Neural progenitor cell (in vitro differentiated cells): ENCODE measurements at regions not wholly inside any gene's neighbourhood (a gene's known extent, or its start where the extent isn't known, plus 50 kb on each side); places are given as distances from the start of the nearest gene placed in this dataset.

Experiments
- EZH2 ChIP-seq: fragments of 200-600 bp; sonication (generic); IDR thresholded peaks from 2 replicates; pipeline ENCODE4 v1.6.1; 2017; ENCODE audit warnings: antibody characterized with exemption, mild to moderate bottlenecking, moderate library complexity
- EZH2phosphoT487 ChIP-seq: fragments of 200-600 bp; sonication (generic); IDR thresholded peaks from 2 replicates; pipeline ENCODE4 v1.6.1; 2017; ENCODE audit warnings: antibody characterized with exemption
- TF ChIP-seq, protein P1 (sequence below): fragments of 200-600 bp; sonication (generic); IDR thresholded peaks from 2 replicates; pipeline ENCODE4 v1.5.1; 2017; ENCODE audit warnings: antibody characterized with exemption, mild to moderate bottlenecking

GRCh38 chr3:146838221-146838620 is 233.1 kb upstream of the PLSCR5 start:
- TF ChIP-seq EZH2 (no peak), EZH2phosphoT487 (no peak)
- TF ChIP-seq, protein P1, sequence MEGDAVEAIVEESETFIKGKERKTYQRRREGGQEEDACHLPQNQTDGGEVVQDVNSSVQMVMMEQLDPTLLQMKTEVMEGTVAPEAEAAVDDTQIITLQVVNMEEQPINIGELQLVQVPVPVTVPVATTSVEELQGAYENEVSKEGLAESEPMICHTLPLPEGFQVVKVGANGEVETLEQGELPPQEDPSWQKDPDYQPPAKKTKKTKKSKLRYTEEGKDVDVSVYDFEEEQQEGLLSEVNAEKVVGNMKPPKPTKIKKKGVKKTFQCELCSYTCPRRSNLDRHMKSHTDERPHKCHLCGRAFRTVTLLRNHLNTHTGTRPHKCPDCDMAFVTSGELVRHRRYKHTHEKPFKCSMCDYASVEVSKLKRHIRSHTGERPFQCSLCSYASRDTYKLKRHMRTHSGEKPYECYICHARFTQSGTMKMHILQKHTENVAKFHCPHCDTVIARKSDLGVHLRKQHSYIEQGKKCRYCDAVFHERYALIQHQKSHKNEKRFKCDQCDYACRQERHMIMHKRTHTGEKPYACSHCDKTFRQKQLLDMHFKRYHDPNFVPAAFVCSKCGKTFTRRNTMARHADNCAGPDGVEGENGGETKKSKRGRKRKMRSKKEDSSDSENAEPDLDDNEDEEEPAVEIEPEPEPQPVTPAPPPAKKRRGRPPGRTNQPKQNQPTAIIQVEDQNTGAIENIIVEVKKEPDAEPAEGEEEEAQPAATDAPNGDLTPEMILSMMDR: no peak
